ENCODE measurements at regions not wholly inside any gene's neighbourhood (a gene's known extent, or its start where the extent isn't known, plus 50 kb on each side); places are given as distances from the start of the nearest gene placed in this dataset.

- no peak overlapping the region for H3K4me3 ChIP-seq (ENCODE audit: low read depth, low read length)
- DNase-seq (ENCODE audit: low read depth), result no peak
- no peak for TF ChIP-seq CTCF (IDR thresholded peaks at IDR 0.05; ENCODE audit: insufficient read depth, low read length)
Observed at GRCh38 chr6:56350628-56351260, 103.4 kb upstream of the COL21A1 start.

GRCh38 chr6:56349194-56349593, 101.8 kb upstream of the COL21A1 start:
- peak; percentile 72 for DNase-seq (ENCODE audit: low read depth)

GRCh38 chr6:56348578-56348977, 101.2 kb upstream of the COL21A1 start:
- no peak for DNase-seq (ENCODE audit: low read depth)
- H3K4me3 ChIP-seq (ENCODE audit: low read depth, low read length), result no peak overlapping the region
- no peak for TF ChIP-seq CTCF (IDR thresholded peaks at IDR 0.05; ENCODE audit: insufficient read depth, low read length)

More at GRCh38 chr6:56349194-56349593, 101.8 kb upstream of the COL21A1 start:
- TF ChIP-seq CTCF (IDR thresholded peaks at IDR 0.05; ENCODE audit: insufficient read depth, low read length), result no peak
- H3K4me3 ChIP-seq (ENCODE audit: low read depth, low read length), result no peak overlapping the region

DNA sequence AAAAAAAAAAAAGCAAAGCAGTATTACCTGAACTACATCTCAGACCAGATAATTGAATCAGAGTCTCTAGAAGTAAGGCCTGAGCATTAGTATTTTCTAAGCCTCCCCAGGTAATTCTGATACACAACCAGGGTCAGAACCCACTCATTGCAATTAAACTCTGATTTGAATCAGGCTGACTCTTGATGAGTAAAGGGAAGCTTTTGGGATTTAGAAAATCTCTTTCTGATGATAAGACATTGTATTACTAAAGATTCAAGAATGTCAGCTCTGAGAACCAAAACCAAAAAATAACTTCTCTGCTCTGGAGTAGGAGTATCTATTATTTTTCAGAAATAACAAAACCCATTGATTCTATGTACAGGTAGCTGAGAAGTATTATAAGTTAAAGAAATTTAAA, 100.1 kb upstream of the COL21A1 start:
- no peak for TF ChIP-seq CTCF (IDR thresholded peaks at IDR 0.05; ENCODE audit: insufficient read depth, low read length)
- no peak overlapping the region for H3K4me3 ChIP-seq (ENCODE audit: low read depth, low read length)
- DNase-seq (ENCODE audit: low read depth), result peak; percentile 64

DNA sequence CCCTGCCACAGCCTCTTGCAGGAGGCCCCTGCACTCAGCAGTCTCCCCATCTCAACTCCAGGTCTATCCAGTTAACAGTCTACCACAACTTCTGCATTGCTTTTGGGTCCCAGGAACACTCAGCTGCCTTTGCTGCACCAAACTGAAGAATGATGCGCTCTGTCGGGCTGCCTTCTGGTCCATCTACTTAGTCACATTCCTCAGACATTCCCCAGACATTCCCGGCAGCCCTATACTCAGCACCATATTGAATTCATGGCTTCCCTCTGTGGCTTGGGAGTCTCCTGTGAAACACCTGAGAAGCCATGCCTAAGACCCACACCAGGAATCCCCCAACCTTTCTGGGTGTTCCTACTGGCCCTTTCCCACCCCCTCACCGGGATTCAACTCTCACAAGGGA, 99.6 kb upstream of the COL21A1 start:
- DNase-seq (ENCODE audit: low read depth), result no peak
- no peak for TF ChIP-seq CTCF (IDR thresholded peaks at IDR 0.05; ENCODE audit: insufficient read depth, low read length)
- H3K4me3 ChIP-seq (ENCODE audit: low read depth, low read length), result no peak overlapping the region

DNA sequence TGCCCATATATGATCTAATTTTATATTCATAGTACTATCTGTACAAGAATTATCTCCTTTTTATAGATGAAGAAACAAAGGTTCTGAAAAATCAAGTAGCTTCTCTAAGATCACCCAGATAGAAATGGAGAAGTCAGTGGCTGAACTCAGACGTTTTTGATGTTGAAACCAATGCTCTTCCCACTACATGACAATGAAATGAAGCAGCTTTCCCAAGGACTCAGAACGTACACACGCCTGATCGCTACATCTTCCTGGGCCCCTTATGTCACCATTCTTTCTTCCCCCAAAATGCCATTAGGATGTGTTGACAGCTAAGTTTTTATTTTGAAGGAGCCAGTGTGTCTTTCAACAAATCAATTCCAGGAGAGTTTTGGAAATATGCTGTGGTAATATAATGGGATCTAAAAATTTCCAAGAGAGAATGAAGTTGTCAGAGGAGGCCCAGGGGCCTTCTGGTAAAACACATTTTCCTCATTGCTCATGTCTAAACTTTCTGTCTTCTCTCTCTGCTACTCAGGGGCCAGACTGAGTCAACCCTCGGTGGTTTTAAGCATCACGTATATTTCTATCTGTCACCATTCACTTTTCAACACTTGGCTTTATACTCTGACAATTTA, 98.1 kb upstream of the COL21A1 start:
- no peak overlapping the region for H3K4me3 ChIP-seq (ENCODE audit: low read depth, low read length)
- no peak for DNase-seq (ENCODE audit: low read depth)
- no peak for TF ChIP-seq CTCF (IDR thresholded peaks at IDR 0.05; ENCODE audit: insufficient read depth, low read length)
